ENCODE measurements at regions not wholly inside any gene's neighbourhood (a gene's known extent, or its start where the extent isn't known, plus 50 kb on each side); places are given as distances from the start of the nearest gene placed in this dataset.

GRCh38 chr4:140296335-140297220 lies 76.9 kb upstream of the SCOC start:
- intact Hi-C loops (cut with DNase I) = no loop called here
- 28 to 36% methylated on average over 15 of the region's 15 CpGs for WGBS, 2 donors

DNA sequence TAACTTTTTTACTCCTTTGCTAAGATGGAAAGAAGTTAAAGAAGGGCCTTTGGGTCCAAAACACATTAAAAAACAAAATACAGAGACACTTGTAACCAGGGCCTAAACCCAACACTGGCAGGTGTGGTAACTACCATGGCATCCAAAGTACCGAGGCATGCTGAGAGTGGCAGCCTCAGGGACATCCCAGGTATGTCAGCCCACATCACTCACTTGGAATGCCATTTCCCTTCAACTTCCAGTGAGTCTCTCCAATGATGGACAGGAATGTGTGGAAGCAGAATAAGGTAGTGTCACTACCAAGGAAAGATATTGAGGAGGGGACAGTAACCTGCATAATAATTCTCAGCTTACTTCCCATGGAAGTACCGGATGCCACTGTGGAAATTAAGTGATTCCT lies 79.5 kb upstream of the SCOC start:
- DNase-seq = no peak
- Histone ChIP-seq H3K36me3 (replicated peaks in 1 of 2; ENCODE audit: insufficient read depth in 1 of 2, low read depth in 2 of 2) (no peaks in the 10 kb centered on the region), H3K9me3 (no peaks in the 10 kb centered on the region), H3K27me3 (no peaks in the 10 kb centered on the region), H3K4me1 (peaks cover 6% of the 10 kb centered on the region), H3K27ac (no peak overlapping the region), H3K4me3 (no peak overlapping the region)
- WGBS, 2 donors = 88 to 90% methylated on average over 2 of the region's 2 CpGs
- intact Hi-C loops (cut with DNase I) = no loop called here
- no peak for ATAC-seq
- TF ChIP-seq POLR2A (IDR thresholded peaks at IDR 0.05) = no peak
- TF ChIP-seq, protein P1, sequence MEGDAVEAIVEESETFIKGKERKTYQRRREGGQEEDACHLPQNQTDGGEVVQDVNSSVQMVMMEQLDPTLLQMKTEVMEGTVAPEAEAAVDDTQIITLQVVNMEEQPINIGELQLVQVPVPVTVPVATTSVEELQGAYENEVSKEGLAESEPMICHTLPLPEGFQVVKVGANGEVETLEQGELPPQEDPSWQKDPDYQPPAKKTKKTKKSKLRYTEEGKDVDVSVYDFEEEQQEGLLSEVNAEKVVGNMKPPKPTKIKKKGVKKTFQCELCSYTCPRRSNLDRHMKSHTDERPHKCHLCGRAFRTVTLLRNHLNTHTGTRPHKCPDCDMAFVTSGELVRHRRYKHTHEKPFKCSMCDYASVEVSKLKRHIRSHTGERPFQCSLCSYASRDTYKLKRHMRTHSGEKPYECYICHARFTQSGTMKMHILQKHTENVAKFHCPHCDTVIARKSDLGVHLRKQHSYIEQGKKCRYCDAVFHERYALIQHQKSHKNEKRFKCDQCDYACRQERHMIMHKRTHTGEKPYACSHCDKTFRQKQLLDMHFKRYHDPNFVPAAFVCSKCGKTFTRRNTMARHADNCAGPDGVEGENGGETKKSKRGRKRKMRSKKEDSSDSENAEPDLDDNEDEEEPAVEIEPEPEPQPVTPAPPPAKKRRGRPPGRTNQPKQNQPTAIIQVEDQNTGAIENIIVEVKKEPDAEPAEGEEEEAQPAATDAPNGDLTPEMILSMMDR (IDR thresholded peaks at IDR 0.05) = no peak

More at GRCh38 chr4:140296335-140297220, 76.9 kb upstream of the SCOC start:
- no peaks in the 10 kb centered on the region for H3K36me3 ChIP-seq (replicated peaks in 1 of 2; ENCODE audit: insufficient read depth in 1 of 2, low read depth in 2 of 2)
- DNase-seq (peak; percentile 25 to 59 (median 48)), ATAC-seq (peak; percentile 68)
- no peaks in the 10 kb centered on the region for H3K9me3 ChIP-seq
- H3K4me3 ChIP-seq = no peak overlapping the region
- H3K27me3 ChIP-seq = no peaks in the 10 kb centered on the region
- H3K4me1 ChIP-seq = peaks cover 6% of the 10 kb centered on the region
- TF ChIP-seq POLR2A (IDR thresholded peaks at IDR 0.05) = no peak
- TF ChIP-seq, protein P1 (IDR thresholded peaks at IDR 0.05) = no peak
- H3K27ac ChIP-seq = peak overlapping the region in 1 of 4 donors; percentile 0

GRCh38 chr4:140291259-140291658 lies 82.2 kb upstream of the SCOC start:
- no peak for ATAC-seq
- TF ChIP-seq, protein P1 (IDR thresholded peaks at IDR 0.05) = no peak
- TF ChIP-seq POLR2A (IDR thresholded peaks at IDR 0.05) = no peak
- Histone ChIP-seq H3K4me3 (no peak overlapping the region), H3K9me3 (no peaks in the 10 kb centered on the region), H3K27ac (no peak overlapping the region), H3K4me1 (no peaks in the 10 kb centered on the region), H3K36me3 (replicated peaks in 1 of 2; ENCODE audit: insufficient read depth in 1 of 2, low read depth in 2 of 2) (no peaks in the 10 kb centered on the region), H3K27me3 (no peaks in the 10 kb centered on the region)
- no peak for DNase-seq
- intact Hi-C loops (cut with DNase I) = no loop called here
- WGBS, 2 donors = 90 to 92% methylated on average over 4 of the region's 4 CpGs

DNA sequence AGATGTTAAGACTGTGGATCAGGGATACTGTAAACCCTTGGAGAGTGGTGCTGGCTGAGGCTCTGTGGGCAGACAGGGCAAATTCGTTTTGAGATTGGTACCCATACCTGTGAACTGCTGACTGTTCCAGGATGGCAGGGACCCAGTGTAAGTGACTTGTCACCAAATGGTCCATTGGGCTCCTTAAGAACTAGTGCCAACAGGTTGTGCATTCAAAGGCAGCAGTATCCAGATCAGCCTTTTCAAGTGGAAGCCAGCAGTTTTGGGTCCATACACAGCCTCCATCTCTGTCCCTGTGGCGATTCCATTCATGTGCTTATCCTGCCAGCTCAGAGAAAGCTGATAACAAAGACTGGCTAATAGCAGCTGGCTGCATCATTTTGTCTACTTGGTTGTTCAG lies 84.0 kb upstream of the SCOC start:
- Histone ChIP-seq H3K27me3 (no peaks in the 10 kb centered on the region), H3K27ac (no peak overlapping the region), H3K36me3 (replicated peaks in 1 of 2; ENCODE audit: insufficient read depth in 1 of 2, low read depth in 2 of 2) (no peaks in the 10 kb centered on the region), H3K4me3 (no peak overlapping the region), H3K4me1 (no peaks in the 10 kb centered on the region), H3K9me3 (no peaks in the 10 kb centered on the region)
- no peak for ATAC-seq
- 60% methylated on average over 1 to 2 of the region's 2 CpGs for WGBS, 2 donors
- DNase-seq = no peak
- intact Hi-C loops (cut with DNase I) = no loop called here
- TF ChIP-seq, protein P1 (IDR thresholded peaks at IDR 0.05) = no peak
- TF ChIP-seq POLR2A (IDR thresholded peaks at IDR 0.05) = no peak

DNA sequence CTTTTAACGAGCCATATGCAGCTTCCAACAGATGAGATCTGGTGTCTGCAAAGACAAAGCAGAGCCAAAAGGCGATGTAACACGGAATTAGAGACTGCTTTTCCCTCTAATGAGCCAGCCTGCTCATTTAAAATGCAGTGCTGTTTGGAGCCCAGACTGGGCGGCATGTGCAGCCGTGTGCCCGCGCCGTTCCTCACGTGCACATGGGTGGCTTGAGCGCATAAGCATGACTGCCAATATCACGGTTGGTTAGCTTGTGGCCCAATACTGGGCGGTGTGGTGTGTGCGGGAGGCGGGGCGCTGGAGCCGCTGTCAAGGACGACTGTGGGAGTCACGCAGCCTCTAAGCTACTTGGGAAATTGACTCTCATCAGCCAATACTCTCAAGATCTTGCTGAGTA lies 87.0 kb upstream of the SCOC start:
- no peak overlapping the region for H3K27ac ChIP-seq
- H3K4me3 ChIP-seq = no peak overlapping the region
- TF ChIP-seq POLR2A (IDR thresholded peaks at IDR 0.05) = no peak
- TF ChIP-seq, protein P1 (IDR thresholded peaks at IDR 0.05) = no peak
- H3K9me3 ChIP-seq = no peaks in the 10 kb centered on the region
- intact Hi-C loops (cut with DNase I) = no loop called here
- no peak for ATAC-seq
- H3K27me3 ChIP-seq = no peaks in the 10 kb centered on the region
- peak in 1 of 4 donors; percentile 11 for DNase-seq
- H3K4me1 ChIP-seq = no peaks in the 10 kb centered on the region
- WGBS, 2 donors = 82 to 87% methylated on average over 17 to 18 of the region's 18 CpGs
- no peaks in the 10 kb centered on the region for H3K36me3 ChIP-seq (replicated peaks in 1 of 2; ENCODE audit: insufficient read depth in 1 of 2, low read depth in 2 of 2)

Measured in body of pancreas (tissue), 4 donors.